HEK293 (cell line): ENCODE measurements at regions not wholly inside any gene's neighbourhood (a gene's known extent, or its start where the extent isn't known, plus 50 kb on each side); places are given as distances from the start of the nearest gene placed in this dataset.

ENCODE experiments used
- CTCF ChIA-PET: fragments of 350-600 bp; formaldehyde crosslinking; extraction: SDS; loops from one replicate; lab custom pipeline; 2021; ENCODE audit warnings: antibody characterized with exemption; lab: Yijun Ruan, JAX
- POLR2A ChIA-PET: fragments of 300-600 bp; formaldehyde crosslinking; extraction: SDS; loops from one replicate; lab custom pipeline; 2020; ENCODE audit warnings: antibody characterized with exemption, inconsistent platforms; lab: Yijun Ruan, JAX
- H3K27ac ChIP-seq: fragments of 200-500 bp; sonication (Bioruptor generic); 2 replicates; pipeline ENCODE4 v1.5.1; 2014; ENCODE audit warnings: low read depth, low read length, control low read depth, inconsistent platforms; ENCODE audit errors: extremely low read depth
- H3K36me3 ChIP-seq, 2 experiments: fragments of 200-500 bp in 1 of 2; sonication (Bioruptor generic) in 1 of 2; 1 replicate in 1 of 2; 2 replicates in 1 of 2; pipeline ENCODE4 v1.5.1; 2014 to 2017; ENCODE audit warnings: inconsistent platforms in 2 of 2, low read length in 2 of 2; ENCODE audit not compliant: control insufficient read depth in 2 of 2, insufficient read depth in 1 of 2
- H3K4me1 ChIP-seq: fragments of 200-500 bp; sonication (Bioruptor generic); 2 replicates; pipeline ENCODE4 v1.5.1; 2014; ENCODE audit warnings: mild to moderate bottlenecking, low read length, inconsistent platforms; ENCODE audit not compliant: control insufficient read depth, insufficient read depth
- H3K4me3 ChIP-seq: 2 replicates; pipeline ENCODE4 v1.5.1; 2011; ENCODE audit warnings: low read depth, mild to moderate bottlenecking, control low read depth, low read length, moderate library complexity
- H3K9me3 ChIP-seq: fragments of 200-500 bp; sonication (Bioruptor generic); 2 replicates; pipeline ENCODE4 v1.5.1; 2014; ENCODE audit warnings: low read depth, low read length, inconsistent platforms; ENCODE audit not compliant: control insufficient read depth, insufficient read depth
- KLF8 ChIP-seq: fragments of 450-650 bp; formaldehyde crosslinking; IDR thresholded peaks from 2 replicates; pipeline ENCODE4 v1.5.1; 2016; ENCODE audit warnings: missing biosample characterization, missing genetic modification characterization
- OVOL3 ChIP-seq: fragments of 450-650 bp; formaldehyde crosslinking; IDR thresholded peaks from 2 replicates; pipeline ENCODE4 v1.5.1; 2016; ENCODE audit warnings: missing biosample characterization, missing genetic modification characterization
- PRDM1 ChIP-seq: fragments of 450-650 bp; formaldehyde crosslinking; IDR thresholded peaks from 2 replicates; pipeline ENCODE4; 2016; ENCODE audit warnings: missing biosample characterization, missing genetic modification characterization
- SALL2 ChIP-seq: fragments of 450-650 bp; formaldehyde crosslinking; IDR thresholded peaks from 2 replicates; pipeline ENCODE4 v1.5.0; 2017; ENCODE audit warnings: missing biosample characterization, mild to moderate bottlenecking, missing genetic modification characterization, borderline replicate concordance
- TCF7L2 ChIP-seq: IDR thresholded peaks from 2 replicates; pipeline ENCODE4 v1.6.1; 2011; ENCODE audit warnings: low read depth, mild to moderate bottlenecking, inconsistent platforms, low read length, moderate library complexity, borderline replicate concordance
- ZBTB21 ChIP-seq: fragments of 450-650 bp; formaldehyde crosslinking; IDR thresholded peaks from 2 replicates; pipeline ENCODE4 v1.5.1; 2017; ENCODE audit warnings: missing biosample characterization, missing genetic modification characterization
- ZFP3 ChIP-seq: fragments of 450-650 bp; formaldehyde crosslinking; IDR thresholded peaks from 2 replicates; pipeline ENCODE4 v1.5.1; 2016; ENCODE audit warnings: low read depth, missing biosample characterization, missing genetic modification characterization
- ZNF175 ChIP-seq: fragments of 450-650 bp; formaldehyde crosslinking; IDR thresholded peaks from 2 replicates; pipeline ENCODE4 v1.5.1; 2016; ENCODE audit warnings: missing biosample characterization, missing genetic modification characterization
- ZNF248 ChIP-seq: fragments of 450-650 bp; formaldehyde crosslinking; IDR thresholded peaks from 2 replicates; pipeline ENCODE4 v1.5.1; 2017; ENCODE audit warnings: missing biosample characterization, missing genetic modification characterization
- ZNF654 ChIP-seq: fragments of 450-650 bp; formaldehyde crosslinking; IDR thresholded peaks from 2 replicates; pipeline ENCODE4 v1.5.1; 2016; ENCODE audit warnings: low read depth, missing biosample characterization, missing genetic modification characterization
- TF ChIP-seq, protein P1 (sequence below): fragments of 450-650 bp; formaldehyde crosslinking; IDR thresholded peaks from 2 replicates; pipeline ENCODE4 v1.5.0; 2017; ENCODE audit warnings: missing biosample characterization, missing genetic modification characterization, borderline replicate concordance
- TF ChIP-seq, protein P2 (sequence below): fragments of 450-650 bp; formaldehyde crosslinking; IDR thresholded peaks from 2 replicates; pipeline ENCODE4 v1.5.1; 2016; ENCODE audit warnings: missing biosample characterization, missing genetic modification characterization
- TF ChIP-seq, protein P3 (sequence below): fragments of 450-650 bp; formaldehyde crosslinking; IDR thresholded peaks from 2 replicates; pipeline ENCODE4 v1.5.1; 2016; ENCODE audit warnings: missing biosample characterization, missing genetic modification characterization
- TF ChIP-seq, protein P4 (sequence below): fragments of 450-650 bp; formaldehyde crosslinking; IDR thresholded peaks from 2 replicates; pipeline ENCODE4 v1.5.1; 2016; ENCODE audit warnings: missing biosample characterization, missing genetic modification characterization
- TF ChIP-seq, protein P5 (sequence below): fragments of 450-650 bp; formaldehyde crosslinking; IDR thresholded peaks from 2 replicates; pipeline ENCODE4 v1.5.1; 2016; ENCODE audit warnings: missing biosample characterization, missing genetic modification characterization
- TF ChIP-seq, protein P6 (sequence below): fragments of 450-650 bp; formaldehyde crosslinking; IDR thresholded peaks from 2 replicates; pipeline ENCODE4 v1.5.1; 2016; ENCODE audit warnings: missing biosample characterization, missing genetic modification characterization

DNA sequence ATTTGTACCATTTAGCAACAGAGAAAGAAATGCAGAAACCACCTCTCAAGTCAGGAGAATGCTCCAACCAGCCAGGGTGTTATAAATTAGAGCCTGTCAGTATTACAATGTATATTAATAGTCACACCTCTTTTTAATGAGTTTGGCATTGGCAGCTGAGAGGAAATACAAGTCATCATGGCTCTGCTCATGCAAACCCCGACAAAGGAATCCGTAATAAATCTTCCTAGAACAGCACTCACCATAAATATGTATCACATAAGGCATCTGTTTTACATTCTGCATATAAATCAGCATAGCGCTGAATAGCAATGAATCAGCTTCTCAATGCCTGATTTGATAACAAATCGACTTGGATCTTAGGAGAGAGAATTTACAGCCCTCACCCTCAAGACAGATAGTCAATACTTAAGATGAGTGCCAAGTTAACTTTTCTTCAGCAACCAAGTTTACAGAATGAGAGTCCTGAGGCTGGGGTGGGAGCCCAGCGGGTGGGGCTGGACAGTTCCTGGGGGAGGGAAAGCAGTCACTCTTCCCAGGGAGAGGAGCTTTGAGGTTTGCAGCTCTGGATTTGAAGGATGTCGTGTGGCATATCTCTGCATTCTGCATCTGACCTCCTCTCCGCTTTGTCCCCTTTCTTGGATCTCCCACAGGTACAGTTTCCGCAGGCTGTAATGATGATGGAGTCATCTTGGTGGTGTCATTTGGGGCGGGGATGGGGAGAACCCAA, 1034.4 kb upstream of the NR2F2 start:
- TF ChIP-seq, protein P1, sequence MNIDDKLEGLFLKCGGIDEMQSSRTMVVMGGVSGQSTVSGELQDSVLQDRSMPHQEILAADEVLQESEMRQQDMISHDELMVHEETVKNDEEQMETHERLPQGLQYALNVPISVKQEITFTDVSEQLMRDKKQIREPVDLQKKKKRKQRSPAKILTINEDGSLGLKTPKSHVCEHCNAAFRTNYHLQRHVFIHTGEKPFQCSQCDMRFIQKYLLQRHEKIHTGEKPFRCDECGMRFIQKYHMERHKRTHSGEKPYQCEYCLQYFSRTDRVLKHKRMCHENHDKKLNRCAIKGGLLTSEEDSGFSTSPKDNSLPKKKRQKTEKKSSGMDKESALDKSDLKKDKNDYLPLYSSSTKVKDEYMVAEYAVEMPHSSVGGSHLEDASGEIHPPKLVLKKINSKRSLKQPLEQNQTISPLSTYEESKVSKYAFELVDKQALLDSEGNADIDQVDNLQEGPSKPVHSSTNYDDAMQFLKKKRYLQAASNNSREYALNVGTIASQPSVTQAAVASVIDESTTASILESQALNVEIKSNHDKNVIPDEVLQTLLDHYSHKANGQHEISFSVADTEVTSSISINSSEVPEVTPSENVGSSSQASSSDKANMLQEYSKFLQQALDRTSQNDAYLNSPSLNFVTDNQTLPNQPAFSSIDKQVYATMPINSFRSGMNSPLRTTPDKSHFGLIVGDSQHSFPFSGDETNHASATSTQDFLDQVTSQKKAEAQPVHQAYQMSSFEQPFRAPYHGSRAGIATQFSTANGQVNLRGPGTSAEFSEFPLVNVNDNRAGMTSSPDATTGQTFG (tag by site-specific recombination), result no peak
- no peak for TF ChIP-seq TCF7L2
- no peak for TF ChIP-seq KLF8 (tag by site-specific recombination)
- TF ChIP-seq ZBTB21 (tag by site-specific recombination), result no peak
- no peak for TF ChIP-seq ZNF248 (tag by site-specific recombination)
- no peak for TF ChIP-seq PRDM1 (tag by site-specific recombination)
- TF ChIP-seq ZFP3 (tag by site-specific recombination), result no peak
- TF ChIP-seq, all 188 proteins: peak for 0
- Histone ChIP-seq H3K27ac (no peak overlapping the region), H3K4me3 (no peak overlapping the region), H3K4me1 (peaks cover 4% of the 10 kb centered on the region), H3K9me3 (no peaks in the 10 kb centered on the region), H3K36me3 (no peaks in the 10 kb centered on the region)
- ChIA-PET POLR2A (no interaction called here), CTCF (interaction anchor here (0.7 kb wide), 1 partner anchor 83 kb away, joined by 3 read pairs; no protein-coding TSS in a partner anchor)

DNA sequence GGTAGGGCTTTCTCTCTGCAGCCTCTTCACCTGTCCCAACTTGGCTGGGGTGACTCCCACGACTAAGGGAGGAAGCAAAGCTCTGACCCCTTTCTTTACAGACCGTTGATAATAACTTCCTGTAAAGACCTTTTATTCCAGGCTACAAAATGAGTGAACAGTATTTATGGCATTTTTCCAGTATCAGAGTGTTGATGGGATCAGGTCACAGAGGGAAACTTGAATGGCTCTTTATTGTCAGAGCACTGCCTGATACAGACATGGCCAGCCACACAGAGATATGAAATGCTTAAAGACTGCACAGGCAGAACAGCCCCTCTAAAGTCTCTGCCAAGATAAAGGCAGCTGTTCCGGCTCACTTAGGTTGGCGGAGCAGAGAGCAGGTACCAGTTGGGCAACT, 1033.9 kb upstream of the NR2F2 start:
- no peaks in the 10 kb centered on the region for H3K36me3 ChIP-seq
- H3K27ac ChIP-seq, result no peak overlapping the region
- H3K4me1 ChIP-seq, result peaks cover 4% of the 10 kb centered on the region
- TF ChIP-seq SALL2 (tag by site-specific recombination) (no peak), OVOL3 (tag by site-specific recombination) (no peak), TCF7L2 (no peak)
- POLR2A ChIA-PET, result no interaction called here
- no peaks in the 10 kb centered on the region for H3K9me3 ChIP-seq
- no peak overlapping the region for H3K4me3 ChIP-seq
- CTCF ChIA-PET, result interaction anchor here (0.5 to 0.7 kb wide), 3 partner anchors 34 to 751 kb away, joined by 3 read pairs; no protein-coding TSS in a partner anchor

DNA sequence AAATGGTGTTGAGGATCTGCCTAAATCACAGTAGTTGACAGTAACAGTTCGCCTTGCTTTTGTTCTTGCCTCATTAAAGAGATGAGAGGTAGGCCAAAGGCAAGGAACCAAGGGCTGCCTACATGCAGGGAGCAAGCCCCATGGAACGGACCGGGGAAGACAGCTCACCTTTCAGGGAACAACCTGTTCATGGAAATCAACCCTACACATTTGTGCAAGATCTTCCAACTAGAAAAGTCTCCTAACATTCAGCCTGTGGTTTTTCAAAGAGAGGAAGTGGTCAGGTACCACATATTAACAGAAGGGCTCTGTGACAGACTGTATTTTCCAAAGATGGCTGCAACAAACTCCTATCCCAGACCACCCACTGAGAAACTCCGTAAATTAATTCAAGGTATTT, 1031.8 kb upstream of the NR2F2 start:
- Histone ChIP-seq H3K4me3 (no peak overlapping the region), H3K36me3 (no peaks in the 10 kb centered on the region), H3K4me1 (peaks cover 4% of the 10 kb centered on the region), H3K27ac (no peak overlapping the region), H3K9me3 (no peaks in the 10 kb centered on the region)
- ChIA-PET CTCF (no interaction called here), POLR2A (no interaction called here)
- TF ChIP-seq, protein P2, sequence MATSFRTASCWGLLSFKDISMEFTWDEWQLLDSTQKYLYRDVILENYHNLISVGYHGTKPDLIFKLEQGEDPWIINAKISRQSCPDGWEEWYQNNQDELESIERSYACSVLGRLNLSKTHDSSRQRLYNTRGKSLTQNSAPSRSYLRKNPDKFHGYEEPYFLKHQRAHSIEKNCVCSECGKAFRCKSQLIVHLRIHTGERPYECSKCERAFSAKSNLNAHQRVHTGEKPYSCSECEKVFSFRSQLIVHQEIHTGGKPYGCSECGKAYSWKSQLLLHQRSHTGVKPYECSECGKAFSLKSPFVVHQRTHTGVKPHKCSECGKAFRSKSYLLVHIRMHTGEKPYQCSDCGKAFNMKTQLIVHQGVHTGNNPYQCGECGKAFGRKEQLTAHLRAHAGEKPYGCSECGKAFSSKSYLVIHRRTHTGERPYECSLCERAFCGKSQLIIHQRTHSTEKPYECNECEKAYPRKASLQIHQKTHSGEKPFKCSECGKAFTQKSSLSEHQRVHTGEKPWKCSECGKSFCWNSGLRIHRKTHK (tag by site-specific recombination), result no peak
- TF ChIP-seq, protein P3, sequence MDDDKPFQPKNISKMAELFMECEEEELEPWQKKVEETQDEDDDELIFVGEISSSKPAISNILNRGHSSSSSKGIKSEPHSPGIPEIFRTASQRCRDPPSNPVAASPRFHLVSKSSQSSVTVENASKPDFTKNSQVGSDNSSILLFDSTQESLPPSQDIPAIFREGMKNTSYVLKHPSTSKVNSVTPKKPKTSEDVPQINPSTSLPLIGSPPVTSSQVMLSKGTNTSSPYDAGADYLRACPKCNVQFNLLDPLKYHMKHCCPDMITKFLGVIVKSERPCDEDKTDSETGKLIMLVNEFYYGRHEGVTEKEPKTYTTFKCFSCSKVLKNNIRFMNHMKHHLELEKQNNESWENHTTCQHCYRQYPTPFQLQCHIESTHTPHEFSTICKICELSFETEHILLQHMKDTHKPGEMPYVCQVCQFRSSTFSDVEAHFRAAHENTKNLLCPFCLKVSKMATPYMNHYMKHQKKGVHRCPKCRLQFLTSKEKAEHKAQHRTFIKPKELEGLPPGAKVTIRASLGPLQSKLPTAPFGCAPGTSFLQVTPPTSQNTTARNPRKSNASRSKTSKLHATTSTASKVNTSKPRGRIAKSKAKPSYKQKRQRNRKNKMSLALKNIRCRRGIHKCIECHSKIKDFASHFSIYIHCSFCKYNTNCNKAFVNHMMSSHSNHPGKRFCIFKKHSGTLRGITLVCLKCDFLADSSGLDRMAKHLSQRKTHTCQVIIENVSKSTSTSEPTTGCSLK (tag by site-specific recombination), result no peak
- TF ChIP-seq ZNF654 (tag by site-specific recombination), result no peak
- TF ChIP-seq, protein P4, sequence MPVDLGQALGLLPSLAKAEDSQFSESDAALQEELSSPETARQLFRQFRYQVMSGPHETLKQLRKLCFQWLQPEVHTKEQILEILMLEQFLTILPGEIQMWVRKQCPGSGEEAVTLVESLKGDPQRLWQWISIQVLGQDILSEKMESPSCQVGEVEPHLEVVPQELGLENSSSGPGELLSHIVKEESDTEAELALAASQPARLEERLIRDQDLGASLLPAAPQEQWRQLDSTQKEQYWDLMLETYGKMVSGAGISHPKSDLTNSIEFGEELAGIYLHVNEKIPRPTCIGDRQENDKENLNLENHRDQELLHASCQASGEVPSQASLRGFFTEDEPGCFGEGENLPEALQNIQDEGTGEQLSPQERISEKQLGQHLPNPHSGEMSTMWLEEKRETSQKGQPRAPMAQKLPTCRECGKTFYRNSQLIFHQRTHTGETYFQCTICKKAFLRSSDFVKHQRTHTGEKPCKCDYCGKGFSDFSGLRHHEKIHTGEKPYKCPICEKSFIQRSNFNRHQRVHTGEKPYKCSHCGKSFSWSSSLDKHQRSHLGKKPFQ (tag by site-specific recombination), result no peak
- TF ChIP-seq, protein P5, sequence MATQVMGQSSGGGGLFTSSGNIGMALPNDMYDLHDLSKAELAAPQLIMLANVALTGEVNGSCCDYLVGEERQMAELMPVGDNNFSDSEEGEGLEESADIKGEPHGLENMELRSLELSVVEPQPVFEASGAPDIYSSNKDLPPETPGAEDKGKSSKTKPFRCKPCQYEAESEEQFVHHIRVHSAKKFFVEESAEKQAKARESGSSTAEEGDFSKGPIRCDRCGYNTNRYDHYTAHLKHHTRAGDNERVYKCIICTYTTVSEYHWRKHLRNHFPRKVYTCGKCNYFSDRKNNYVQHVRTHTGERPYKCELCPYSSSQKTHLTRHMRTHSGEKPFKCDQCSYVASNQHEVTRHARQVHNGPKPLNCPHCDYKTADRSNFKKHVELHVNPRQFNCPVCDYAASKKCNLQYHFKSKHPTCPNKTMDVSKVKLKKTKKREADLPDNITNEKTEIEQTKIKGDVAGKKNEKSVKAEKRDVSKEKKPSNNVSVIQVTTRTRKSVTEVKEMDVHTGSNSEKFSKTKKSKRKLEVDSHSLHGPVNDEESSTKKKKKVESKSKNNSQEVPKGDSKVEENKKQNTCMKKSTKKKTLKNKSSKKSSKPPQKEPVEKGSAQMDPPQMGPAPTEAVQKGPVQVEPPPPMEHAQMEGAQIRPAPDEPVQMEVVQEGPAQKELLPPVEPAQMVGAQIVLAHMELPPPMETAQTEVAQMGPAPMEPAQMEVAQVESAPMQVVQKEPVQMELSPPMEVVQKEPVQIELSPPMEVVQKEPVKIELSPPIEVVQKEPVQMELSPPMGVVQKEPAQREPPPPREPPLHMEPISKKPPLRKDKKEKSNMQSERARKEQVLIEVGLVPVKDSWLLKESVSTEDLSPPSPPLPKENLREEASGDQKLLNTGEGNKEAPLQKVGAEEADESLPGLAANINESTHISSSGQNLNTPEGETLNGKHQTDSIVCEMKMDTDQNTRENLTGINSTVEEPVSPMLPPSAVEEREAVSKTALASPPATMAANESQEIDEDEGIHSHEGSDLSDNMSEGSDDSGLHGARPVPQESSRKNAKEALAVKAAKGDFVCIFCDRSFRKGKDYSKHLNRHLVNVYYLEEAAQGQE (tag by site-specific recombination), result no peak
- no peak for TF ChIP-seq ZNF175 (tag by site-specific recombination)
- TF ChIP-seq, protein P6, sequence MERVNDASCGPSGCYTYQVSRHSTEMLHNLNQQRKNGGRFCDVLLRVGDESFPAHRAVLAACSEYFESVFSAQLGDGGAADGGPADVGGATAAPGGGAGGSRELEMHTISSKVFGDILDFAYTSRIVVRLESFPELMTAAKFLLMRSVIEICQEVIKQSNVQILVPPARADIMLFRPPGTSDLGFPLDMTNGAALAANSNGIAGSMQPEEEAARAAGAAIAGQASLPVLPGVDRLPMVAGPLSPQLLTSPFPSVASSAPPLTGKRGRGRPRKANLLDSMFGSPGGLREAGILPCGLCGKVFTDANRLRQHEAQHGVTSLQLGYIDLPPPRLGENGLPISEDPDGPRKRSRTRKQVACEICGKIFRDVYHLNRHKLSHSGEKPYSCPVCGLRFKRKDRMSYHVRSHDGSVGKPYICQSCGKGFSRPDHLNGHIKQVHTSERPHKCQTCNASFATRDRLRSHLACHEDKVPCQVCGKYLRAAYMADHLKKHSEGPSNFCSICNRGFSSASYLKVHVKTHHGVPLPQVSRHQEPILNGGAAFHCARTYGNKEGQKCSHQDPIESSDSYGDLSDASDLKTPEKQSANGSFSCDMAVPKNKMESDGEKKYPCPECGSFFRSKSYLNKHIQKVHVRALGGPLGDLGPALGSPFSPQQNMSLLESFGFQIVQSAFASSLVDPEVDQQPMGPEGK (tag by site-specific recombination), result no peak
